Endometrial microvascular endothelial cells (primary cell): ENCODE measurements at regions not wholly inside any gene's neighbourhood (a gene's known extent, or its start where the extent isn't known, plus 50 kb on each side); places are given as distances from the start of the nearest gene placed in this dataset.
"Not testable (repeated sequence)": the region's sequence is repeated elsewhere in the genome, so short reads cannot be mapped to it uniquely, and the experiment has no call there.

Experiments used
- in situ Hi-C: cut with HindIII; loops from 2 replicates; pipeline ENCODE4 v1.10.0; 2017; ENCODE audit warnings: low sequenced_read_pairs, low pct_unique_long_range_greater_than_20kb; ENCODE audit errors: inconsistent ontology term

DNA sequence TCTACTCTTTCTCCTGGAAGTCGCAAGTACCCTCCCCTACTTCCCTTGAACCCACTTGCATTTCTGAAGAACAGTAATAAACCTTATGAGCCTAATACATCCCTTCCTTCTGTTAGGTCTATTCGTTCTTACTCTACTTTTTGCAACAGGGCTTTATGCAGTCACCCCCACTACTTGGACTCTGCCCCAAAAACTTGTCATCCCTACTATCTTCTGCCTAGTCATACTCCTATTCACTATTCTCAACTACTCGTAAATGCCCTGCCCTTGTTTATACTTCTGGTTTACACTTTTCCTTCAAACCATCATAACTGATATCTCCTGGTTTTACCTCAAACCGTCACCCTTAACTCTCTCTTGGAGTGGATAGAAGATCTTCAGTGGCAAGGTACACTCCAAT is 55.2 kb upstream of the SLIT2 start:
- in situ Hi-C loops = no loop called here

DNA sequence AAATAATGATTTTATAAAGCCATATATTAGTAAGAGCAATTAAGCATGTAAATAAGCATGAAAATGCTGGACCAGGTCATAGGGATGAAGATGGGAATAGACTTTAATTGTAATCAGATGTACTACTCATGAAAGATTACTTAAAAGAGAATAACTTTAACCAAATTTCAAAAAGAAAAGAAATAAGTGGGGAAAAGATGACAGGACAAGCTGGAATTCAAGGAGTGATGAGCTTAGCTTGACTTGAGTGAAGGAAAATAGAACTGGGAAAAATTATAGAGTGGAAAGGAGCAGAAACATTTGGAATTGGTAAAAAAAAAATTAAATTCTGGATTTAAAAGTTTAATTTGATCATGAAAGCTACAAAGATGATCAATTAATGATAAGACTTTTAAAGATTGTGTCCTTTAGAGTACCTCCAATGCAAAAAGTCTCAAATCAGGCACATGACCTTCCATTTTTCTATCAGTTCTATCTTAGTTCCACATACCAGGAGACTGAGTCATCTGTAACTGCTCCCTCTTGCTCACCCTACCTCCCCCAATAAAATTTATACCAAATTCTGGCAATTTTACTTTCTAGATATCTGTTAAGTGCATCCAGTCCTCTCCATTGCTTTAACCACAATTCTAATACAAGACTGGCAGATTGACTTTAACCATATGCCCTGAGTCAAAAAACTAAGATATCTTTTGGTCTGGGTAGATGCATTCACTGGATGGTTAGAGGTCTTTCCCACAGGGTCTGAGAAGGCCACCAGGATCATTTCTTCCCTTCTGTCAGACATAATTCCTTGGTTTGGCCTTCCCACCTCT is 56.4 kb upstream of the SLIT2 start:
- in situ Hi-C loops = no loop called here

DNA sequence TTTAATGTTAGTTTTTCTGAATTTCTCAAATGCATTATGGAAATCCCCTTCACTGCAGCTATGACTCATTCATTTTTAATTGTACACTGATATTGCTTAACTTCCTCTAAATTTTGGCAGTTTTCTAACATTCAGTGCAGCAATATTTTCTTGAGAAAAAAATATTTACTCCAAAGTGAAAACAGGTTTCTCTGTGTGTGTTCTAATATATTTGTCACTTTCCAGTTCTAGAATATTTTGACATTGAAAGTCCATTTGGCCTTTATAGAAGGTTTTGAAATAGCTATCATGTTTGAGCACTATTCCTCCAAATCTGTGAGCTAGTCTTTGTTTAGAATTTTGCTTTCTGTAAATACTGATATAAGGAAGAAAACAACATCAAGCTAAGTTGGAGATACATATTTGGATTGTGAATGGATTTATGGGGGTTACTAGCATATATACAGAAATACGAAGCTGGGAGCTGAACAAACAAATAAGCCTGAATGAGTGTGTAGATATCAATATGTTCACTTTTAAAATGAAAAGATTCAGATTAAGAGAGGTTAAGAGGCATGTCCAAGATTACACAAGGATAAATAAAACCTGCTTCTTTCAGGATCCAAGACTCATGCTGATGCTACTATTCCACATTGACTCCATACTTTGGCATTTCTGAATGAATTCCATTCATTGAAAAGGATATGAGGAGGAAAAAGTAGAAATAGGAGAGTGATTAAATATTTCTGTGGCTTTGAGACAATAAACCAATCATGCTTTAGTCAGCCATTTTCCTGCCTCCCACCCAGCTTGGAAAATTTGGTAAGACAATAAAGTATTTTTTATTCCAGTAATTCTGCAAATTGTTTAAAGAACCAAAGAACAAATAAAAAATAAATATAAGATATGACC is 57.3 kb upstream of the SLIT2 start:
- in situ Hi-C loops = no loop called here

DNA sequence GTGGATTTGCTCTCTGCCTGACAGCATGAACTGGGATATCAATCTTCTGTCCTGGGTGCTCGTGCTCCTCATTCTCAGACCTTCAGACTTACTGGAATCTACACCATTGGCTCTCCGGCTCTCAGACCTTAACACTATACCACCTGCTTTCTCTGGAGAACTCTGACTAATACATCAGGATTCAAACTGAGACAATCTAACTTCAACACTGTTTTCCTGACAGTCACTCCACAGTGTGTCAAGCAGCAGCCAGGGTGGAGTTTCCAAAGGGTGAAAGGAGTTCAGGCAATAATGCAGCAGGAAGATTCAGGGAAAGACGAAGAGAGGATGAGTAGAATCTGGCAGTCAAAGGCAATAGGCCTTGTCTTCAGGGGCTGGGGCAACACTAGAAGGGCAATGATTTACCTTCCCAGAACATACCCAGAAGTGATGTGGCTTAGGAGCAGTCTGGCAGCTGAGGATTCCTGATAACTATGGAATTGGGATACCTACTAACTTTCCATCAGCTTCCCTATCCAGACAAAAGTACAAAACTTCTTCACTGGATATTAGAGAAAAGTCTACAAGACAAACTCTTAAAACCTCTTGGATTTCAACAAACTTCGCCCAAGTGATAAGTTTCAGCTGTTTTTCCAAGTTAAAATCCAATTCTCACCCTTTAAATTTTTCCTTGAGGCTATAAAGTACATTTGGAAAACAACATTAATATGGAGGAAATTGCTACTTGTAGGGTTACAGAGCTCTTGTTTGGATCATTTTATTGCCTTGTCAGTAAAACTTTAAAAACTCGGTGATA is 58.4 kb upstream of the SLIT2 start:
- in situ Hi-C loops = no loop called here

DNA sequence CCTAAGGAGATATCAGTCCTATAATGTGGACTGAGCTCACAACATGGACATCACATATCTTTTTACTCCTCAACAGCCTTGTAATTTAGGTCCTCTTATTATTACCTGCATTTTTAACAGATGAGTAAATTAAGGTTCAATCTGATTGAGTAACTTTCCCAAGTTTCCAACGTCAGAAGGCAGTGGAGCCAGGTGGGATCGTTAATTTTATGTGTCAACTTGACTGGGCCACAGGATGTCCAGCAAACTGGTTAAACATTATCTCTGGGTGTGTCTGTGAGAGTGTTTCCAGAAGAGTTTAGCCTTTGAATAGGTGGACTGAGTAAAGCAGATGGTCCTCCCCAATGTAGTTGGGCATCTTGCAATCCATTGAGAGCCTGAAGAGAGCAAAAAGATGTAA is 59.0 kb upstream of the SLIT2 start:
- in situ Hi-C loops = no loop called here

DNA sequence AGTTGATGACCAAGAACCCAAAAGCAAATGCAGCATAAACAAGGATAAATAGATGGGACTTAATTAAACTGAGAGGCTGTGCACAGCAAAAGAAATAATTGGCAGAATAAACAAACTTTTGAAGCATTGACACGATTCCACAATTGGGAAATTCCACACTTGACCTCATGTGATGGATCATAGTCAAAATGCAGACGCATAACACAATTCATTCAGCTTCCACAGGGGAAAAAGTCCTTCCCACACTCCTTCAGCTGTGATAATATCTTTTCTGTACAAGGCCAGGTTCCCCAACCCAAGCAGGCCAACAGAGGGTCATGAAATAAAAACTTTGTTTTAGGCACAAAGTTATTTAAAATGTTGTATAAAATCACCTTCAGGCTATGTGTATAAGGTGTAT is 66.6 kb upstream of the SLIT2 start:
- in situ Hi-C loops = no loop called here

DNA sequence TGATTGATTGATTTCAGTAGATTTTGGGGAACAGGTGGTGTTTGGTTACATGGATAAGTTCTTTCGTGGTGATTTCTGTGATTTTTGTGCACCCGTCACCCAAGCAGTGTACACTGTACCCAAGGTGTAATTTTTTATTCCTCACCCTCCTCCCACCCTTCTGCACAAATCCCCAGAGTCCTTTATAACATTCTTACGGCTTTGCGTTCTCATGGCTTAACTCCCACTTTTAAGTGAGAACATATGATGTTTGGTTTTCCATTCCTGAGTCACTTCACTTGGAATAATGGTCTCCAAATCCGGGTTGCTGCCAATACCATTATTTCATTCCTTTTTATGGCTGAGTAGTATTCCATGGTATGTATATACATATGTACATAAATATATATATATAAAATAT is 68.6 kb upstream of the SLIT2 start:
- in situ Hi-C loops = not testable (repeated sequence)

DNA sequence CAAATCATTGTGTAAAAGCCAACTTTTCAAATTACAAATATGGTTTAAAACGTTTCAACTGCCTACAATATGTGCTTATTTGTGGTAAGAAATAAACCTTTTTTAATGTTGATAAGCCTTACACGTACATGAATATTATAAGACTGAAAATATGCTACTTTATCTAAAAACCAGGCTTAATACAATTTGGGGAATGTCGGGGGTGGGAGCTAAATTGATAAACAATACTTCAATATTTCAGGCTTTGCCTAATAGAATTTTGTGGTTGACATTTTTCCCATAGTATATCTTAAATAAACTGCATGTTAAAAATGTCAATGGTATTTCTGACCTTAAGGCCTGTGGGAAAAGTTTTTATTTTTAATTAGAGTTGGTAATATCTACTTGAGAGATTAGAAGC is 69.8 kb upstream of the SLIT2 start:
- in situ Hi-C loops = no loop called here

DNA sequence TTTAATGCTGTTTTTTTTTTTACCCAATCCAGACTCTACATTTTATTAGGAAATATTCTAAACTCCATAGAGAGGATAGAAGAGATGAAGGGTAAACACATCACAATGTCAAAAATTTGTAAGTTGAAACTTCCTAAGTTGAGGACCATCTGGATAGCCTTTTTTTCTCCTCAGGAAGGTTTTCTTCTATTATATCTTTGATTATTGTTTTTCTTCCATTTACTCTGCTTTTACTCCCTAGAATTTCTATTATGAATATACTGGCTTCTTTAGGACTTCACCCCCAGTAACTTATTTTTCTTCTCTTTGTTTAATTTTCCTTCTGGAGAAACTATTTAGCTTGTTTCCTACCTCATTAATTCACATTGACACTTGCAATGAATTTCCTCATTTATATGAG is 71.2 kb upstream of the SLIT2 start:
- in situ Hi-C loops = no loop called here

DNA sequence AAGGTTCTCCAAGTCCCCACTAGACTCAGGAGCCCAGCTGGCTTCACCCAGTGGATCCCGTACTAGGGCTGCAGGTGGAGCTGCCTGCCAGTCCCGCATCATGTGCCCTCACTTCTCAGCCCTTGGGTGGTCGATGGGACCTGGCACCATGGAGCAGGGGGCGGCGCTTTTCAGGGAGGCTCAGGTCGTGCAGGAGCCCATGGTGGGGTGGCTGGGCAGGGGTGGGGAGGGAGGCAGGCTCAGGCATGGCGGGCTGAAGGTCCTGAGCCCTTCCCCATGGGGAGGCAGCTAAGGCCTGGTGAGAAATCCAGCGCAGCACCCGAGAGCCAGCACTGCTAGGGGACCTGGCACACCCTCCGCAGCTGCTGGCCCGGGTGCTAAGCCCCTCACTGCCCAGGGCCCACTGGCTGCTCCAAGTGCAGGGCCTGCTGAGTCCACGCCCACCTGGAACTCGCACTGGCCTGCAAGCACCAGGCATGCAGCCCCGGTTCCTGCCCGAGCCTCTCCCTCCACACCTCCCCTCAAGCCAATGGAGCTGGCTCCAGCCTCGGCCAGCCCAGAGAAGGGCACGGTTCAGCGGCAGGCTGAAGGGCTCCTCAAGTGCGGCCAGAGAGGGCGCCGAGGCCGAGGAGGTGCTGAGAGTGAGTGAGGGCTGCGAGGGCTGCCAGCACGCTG is 72.7 kb upstream of the SLIT2 start:
- in situ Hi-C loops = no loop called here

DNA sequence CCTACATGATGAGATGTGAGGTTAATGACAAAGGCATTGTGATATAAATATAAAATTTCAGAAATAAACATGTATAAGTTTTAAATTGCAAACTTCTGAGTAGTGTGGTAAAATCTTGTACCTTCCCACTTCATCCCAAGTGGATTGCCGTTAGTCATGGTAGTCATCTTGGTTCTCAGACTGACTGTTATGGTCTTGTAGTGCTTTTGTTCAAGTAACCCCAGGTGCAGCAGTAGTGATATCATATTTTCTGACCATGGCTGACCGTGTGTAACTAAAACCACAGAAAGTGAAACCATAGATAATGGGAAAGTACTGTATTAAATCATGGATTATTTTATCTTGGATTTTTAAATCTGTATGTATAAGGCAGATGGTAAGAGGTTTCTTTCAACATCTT is 74.8 kb upstream of the SLIT2 start:
- in situ Hi-C loops = no loop called here

DNA sequence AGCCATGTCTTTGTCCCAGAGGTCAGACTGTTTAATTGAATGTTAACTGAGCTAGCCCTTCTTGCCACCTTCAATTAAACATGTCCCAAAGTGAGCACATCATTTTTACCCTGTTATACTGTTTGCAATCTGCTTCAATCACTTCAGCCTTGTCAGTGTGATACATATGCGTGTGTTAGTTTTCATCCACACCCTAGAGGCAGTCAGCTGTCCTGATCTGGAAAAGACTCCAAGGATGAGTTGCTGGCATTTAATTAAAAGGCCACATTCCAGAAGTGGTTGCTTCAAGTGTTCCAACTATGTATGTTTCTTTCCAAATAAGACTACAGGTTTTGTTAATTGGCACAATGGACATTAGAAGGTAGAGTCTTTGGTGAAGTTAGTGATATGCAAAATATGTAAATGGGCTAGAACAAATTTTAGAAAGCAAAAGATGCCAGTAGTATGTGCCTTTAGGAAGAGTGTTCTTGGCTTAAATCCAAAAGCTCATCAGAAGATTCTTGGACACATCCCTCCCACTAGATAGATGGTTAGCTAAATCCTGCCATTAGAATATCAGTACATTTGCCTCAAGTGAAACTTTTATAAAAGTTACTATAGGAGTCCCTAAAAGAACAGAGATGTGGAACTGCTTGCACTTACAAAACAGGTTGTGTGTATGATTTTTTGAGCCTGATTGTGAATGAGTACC is 79.5 kb upstream of the SLIT2 start:
- in situ Hi-C loops = no loop called here

DNA sequence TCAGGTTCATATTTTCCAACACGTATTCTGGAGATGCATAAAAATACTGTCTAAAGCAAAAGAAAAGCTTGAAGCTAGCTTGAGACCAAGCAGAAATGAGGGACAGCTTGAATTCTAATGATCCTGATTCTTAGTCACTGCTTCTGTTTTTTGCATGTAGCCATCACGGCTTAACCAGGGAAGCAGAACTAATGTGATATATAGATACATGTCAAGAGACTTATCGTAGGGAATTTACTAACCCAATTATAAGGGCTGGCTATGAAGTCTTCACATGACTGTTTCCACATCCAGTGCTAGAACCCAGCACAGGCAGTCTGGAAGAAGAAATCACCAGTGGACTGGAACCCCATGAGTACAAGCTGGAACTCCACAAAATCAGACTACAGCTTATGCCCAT is 85.2 kb upstream of the SLIT2 start:
- in situ Hi-C loops = no loop called here

DNA sequence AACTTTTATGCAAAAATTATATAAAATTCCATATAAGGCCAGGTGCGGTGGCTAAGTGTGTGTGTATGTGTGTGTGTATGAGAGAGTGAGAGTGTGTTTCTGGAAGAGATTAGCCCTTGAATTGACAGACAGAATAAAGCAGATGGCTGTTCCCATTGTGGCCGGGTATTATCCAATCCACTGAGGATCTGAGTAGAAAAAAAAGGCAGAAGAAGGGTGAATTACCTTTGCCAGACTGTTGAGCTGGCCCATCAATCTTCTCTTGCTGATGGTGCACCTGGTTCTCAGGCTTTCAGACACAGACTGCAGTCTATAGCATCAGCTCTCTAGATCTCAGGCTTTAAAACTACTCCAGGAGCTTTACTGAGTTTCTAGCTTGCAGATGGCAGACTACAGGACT is 92.2 kb upstream of the SLIT2 start:
- in situ Hi-C loops = no loop called here

DNA sequence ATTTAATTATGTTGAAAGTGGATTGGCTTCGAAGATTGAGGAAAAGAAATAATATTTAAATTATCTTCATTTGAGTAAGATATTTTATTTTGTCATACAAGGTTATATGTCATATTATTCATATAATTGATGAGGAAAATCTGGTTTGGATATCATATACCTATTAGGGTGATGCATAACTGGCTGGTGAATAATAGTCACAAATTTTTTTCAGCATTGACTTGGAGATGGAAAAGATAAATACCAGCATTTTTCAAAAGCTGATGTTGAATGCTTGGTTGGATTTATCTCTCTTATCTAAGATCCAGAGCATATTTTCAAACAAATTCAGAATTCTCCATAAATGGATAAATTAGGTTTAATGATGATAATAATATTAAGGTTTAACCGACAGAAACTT is 93.5 kb upstream of the SLIT2 start:
- in situ Hi-C loops = no loop called here

DNA sequence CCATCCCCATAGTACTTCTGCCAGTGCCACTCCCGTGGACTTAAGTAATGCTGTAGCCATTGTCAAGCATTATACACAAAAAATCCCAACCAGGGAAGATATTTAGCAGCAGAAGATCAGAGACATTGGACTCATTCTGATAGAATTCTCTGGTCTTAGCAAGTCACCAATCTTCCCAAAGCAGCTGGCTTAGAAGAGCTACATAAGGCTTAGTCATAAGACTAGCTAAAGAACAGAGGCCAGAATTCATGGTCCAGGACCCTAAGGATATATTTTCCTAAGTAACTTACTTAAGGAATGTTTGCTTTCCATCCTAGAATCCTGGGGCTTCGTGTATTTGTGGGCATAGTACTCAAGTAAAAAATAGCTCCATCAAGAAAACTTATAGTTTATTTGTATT is 100.3 kb upstream of the SLIT2 start:
- in situ Hi-C loops = no loop called here

DNA sequence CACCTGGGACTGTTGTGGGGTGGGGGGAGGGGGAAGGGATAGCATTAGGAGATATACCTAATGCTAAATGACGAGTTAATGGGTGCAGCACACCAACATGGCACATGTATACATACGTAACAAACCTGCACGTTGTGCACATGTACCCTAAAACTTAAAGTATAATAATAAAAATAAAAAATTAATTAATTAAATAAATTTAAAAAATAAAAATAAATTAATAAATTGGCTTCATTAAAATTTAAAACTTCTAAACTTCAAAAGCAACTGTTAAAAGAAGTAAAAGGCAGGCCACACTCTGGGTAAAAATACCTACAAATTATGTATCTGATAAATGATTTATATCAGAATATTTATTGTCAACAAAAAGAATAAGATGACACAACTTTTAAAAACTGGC is 102.6 kb upstream of the SLIT2 start:
- in situ Hi-C loops = not testable (repeated sequence)

DNA sequence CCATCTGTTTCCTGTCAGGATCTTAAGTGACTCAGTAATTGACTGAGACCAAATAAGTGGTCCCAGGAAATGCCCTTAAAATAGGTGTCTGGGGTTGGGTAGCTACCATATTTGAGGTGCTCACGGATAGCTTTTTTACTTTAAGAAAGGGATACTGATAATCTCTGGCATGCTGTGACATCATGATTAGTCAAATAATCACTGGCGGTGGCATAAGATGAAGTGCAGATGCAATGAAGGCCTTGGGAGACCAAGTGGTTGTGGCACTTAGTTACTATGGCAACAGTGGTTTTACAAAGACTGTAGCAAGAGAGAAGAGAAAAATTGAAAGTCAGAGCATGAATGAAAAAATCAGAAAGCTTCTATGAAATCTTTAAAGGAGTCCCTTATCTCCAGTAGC is 114.5 kb upstream of the SLIT2 start:
- in situ Hi-C loops = no loop called here
